Stimulated activated CD8-positive, alpha-beta memory T cell treated with anti-CD3 and anti-CD28 coated beads, Interleukin-4, amount 100 ng/mL, for 48 hours (primary cell): ENCODE measurements at regions not wholly inside any gene's neighbourhood (a gene's known extent, or its start where the extent isn't known, plus 50 kb on each side); places are given as distances from the start of the nearest gene placed in this dataset.
A peak's percentile ranks its signal among the peaks of the same experiment; 100 is the strongest.
"Not testable (repeated sequence)": the region's sequence is repeated elsewhere in the genome, so short reads cannot be mapped to it uniquely, and the experiment has no call there.

Experiments used
- DNase-seq: peaks from one replicate; pipeline ENCODE4 v3.0.0-alpha.2; 2020

DNA sequence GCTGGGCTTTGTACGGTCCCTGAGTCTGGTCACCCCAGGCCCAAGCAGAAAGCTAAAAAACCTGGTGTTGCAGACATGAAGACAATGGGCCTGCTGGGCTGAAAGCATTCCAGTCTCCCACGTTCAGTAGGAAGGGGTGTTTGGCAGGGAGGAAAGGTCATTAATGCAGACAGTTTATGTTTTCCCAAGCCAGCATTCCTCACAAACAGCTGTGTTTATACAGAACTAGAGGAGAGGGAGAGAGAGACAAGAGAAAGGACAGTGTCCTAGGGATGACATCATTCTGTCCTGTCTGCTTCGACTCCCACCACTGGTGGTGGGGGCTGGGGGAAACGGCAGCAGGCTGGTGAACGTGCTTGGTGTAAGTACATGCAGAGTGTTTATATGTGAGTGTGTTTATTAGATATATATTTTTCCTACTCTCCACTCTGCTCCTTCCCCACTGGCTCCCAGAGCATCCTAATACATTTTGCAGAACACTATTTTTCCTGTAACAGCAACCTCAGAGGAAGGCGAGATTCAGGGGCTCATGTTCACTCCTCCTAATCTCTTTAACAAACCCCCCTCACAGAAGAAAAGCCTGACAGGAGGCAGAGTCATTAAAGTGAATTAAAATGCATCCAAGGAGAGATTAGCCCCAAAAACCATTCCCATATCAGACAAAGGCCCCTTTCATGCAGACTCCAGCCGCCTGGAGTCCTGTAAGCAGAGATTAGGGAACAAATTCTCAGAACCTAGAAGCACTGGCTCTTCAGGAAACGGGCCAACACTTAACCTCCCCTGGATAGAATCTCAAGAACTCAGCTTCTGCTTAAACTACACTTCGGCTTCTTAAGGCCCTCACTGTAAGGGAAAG, 380.4 kb downstream of the TNS1 start:
- DNase-seq = no peak

DNA sequence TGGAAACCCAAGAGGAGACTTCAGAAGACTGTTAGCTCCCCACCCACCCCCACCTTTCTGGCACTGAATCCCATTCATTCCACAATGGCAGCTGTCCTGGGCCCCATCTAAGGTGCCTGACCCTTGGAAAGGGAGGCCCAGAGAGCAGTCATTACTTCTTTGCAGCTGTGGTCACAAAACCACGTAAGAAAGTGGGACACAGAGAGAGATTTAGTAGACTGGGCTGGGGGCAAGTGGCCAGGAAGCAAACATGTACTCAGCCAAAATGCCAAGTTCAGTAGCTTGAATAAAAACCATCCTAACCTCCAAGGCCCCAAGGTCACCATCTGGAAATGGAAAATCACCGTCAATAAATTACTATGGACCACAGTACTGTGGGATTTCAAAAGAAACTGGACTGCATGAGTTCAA, 381.4 kb downstream of the TNS1 start:
- DNase-seq = no peak

DNA sequence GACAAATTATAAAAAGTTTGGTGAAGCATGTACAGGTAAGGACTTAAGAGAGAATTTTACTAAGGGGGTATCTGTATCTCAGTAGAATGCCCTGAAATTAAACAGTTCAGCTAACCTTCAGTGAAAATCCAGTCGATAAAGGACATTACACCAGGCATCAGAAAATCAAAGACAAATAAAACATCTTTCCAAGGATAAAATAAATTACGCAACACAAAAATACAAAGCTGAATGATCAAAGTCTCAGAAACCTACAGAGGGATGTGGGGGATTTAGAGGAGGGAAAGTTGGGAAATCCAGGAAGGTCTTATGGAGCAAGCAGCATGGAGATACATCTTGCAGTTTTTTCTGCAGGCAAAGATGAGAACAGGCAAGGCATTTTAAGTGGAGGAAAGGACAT, 384.1 kb downstream of the TNS1 start:
- DNase-seq = no peak

DNA sequence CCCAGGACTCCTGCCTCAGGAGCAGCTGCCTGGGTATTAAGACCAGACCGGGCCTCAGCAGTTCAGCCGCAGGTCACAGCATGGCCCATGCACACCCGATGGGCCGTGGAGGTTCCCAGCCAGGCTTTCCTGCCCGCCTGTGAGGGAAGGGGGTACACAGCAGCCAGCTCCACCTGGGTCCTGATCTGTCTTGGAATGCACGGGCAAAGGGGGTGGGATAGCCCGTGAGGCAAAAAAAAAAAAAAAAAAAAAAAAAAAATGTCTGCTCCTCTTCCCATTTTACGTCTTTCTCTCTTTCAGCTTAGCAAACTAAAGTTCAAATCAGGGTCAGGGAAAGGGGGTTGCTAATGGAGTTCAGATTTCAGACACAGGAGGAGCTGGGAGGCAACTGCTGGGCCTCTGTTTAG, 385.2 kb downstream of the TNS1 start:
- DNase-seq = no peak

DNA sequence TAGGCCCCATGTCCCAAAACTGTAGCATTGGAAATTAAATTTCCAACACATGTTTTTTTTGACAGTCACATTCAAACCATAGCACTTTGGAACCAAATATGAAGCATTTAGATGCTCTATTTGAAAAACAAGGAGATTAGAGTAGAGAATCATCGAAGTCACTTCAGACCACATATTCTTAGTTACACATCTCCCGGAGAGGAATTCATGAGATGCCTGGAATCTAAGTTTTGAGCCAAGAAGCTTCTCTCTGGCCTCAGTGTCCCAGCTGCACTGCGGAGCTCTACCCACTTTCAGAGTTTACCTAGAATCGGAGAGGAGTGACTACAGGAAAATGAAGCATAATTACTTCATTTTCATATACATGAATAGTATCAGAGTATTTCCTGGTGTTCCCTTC, 385.9 kb downstream of the TNS1 start:
- DNase-seq = no peak

DNA sequence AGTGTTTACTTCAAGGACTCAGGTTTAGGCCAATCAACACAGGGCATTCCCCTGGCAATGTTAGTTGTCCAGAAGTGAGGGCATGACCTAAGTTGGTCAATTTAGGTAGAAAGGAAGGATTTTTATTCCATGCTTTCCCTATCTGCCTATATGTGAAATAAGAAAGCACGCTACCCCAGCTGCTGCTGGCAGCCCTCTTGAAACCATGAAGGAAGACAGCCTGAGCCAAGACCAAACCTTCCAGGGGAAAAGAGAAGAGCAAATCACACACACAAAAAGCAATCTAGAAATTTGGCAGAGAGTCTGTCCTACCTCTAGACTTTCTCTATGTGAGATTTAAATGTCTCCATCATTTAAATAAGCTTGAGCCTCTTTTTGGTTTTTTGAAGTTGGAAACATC, 387.6 kb downstream of the TNS1 start:
- DNase-seq = no peak

DNA sequence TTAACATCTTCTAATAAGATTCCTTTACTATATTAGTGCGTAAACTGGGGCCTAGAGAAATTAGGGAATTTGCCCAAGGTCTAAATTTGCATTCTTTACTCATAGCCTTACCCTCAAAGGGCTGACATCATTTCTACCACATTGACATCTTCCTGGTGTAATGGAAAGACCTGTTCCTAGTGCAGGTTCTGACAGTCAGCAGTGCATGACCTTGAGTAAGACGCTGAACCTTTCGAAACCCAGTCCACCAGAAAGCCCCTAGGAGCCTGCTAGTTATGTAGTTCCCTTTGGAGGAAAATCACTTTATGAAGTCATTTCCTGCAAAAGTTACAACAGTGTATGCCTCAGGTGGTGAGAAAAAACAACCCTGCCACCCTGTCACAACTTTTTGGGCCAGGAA, 388.3 kb downstream of the TNS1 start:
- no peak for DNase-seq

DNA sequence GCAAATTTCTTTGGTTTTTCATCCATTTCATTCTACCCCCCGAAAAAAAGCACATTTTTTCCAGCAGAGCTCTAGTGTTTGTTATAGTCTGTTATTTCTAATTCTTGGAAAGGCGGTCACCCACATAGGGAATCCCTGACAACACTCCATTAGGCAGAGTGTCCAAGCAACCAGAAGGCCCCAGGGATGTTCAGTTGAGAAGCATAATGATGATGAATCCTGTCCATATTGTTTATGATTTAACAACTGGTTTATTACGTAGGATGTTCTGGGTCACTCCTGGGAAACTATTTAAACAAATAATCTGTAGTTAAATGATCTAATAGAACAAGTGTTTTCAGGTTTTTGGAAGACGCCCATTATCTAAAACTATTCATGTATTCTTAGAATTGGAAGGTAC, 388.7 kb downstream of the TNS1 start:
- no peak for DNase-seq

DNA sequence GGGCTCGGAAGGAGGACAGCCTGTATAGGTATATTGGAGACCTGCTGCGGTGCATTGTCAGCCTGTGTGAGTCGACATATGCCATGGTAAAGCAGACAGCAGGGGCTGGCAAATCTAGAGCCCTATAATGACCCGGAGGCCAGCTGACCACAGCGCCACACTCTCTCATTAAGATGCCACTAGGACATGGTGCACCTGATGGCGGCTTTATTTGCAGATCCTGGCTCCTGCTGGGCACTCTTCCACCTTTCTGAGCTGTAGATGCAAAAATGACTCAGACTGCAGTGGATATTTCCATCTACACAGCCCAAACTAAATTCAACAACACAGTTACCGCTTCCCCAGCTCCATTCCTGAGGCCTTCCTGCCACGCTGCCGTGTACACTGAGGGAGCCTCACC, 389.9 kb downstream of the TNS1 start:
- no peak for DNase-seq

DNA sequence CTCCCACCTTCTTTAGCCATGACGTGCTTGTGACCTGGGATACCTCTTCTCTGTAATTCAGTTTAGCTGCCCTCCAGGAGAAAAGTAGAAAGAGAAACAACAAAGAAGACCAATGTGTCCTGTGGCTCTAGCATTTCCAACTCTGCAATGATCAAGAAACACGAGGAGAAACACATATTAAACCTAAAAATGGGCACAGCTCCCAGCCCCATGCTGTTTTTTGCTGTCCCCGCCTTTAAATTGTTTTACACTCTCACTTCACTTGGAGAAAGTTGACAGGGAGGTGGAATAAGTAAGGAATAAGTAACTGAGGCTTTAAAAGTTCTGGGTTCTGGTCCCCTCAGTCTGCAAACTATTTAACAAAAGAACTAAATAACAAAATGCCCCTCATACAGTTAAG, 390.6 kb downstream of the TNS1 start:
- no peak for DNase-seq

DNA sequence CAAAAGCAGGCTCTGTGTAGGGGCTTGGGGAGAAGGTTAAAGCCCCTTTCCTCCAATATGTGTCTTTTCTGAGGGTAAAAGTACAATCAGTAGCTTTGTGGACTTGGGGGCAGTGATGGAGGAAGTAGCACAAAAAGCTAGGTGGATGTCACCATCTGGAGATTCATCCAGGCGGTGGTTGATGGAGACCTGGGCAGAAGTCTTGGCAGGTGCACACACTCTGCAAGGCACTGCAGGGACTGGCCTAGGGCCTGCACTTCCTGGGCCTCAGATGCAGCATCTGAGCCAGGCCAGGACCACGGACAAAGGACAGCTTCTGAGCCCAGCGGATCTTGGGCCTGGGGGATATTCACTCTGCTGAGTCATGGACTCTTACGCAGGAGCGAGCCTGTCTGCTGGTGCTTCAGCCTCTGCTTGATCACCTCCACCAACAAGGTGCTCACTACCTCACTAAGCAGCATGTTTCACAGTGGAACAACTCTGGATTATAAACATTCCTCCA, 391.1 kb downstream of the TNS1 start:
- no peak for DNase-seq

DNA sequence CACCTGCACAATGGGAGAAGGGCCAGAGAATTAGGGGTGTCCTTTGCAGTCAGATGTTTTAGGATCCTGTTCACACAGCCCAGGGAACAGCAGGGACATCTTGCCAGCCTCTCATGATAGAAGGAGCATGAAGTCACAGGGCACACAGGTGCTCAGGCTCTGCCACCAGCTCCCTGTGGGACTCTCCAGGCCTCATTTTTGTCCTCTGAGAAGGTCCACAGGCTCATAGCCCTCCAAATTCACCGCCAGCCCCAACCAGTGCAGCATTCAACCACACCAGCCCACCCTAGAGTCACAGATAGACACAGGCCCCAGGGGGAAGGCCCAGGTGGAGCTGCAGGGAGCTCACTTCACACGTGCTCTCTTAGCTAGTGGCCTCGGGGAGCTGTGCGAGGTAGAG, 391.7 kb downstream of the TNS1 start:
- no peak for DNase-seq

DNA sequence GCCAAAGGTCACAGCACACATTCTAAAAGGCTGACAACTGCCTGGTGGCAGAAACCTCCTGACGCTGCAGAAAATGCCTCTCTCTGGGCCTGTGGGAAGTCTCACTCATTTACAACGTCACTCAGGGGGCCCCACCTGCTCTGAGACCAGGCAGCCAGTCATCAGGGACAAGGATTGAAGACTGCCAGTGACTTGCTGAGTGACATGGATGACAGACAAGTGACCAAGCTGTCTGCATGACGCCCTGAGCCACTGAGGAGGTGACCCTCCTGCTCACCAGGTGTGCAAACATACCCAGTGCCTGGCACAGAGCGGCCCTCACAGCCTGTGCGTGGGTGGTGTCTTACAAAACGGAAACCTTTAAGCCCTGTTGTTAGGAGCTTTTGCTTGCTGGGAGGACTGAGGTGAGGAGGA, 392.4 kb downstream of the TNS1 start:
- peak; percentile 64 for DNase-seq

DNA sequence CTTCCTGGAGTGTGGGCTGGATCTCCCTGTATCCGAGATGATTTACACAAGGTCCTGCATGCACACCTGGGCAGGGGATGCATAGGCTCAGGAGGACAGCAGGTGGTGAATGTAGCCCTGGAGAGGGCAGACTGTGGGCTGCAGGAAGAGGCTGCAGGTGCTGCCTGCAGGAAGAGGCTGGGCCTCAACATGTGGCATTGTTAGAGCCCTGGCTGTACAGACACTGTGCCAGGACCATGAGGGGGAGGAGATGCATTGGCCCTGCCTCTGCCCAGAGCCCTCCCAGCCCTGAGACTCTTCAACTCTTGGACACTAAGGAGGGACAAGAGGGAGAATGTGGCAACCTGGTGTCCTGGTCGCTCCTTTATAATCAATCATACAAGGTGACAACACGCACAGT, 392.8 kb downstream of the TNS1 start:
- DNase-seq = no peak

DNA sequence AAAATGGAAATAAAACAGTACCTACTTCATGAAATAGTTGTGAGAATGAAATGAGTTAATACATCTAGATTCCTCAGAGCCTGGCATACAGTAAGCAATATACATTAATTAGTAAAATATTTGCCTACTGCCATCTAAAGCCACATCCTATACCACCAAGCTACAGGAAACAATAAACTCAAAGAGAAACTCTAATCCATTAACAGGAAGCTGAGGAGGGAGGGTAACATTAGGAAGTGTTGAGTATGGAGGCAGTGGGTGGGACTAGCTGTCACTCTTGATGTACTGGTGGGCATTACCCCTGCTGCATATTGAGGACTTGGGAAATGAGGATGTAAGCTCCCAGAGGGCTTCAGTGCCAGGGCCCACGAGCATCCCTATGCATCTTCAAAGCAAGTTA, 396.5 kb downstream of the TNS1 start:
- no peak for DNase-seq

DNA sequence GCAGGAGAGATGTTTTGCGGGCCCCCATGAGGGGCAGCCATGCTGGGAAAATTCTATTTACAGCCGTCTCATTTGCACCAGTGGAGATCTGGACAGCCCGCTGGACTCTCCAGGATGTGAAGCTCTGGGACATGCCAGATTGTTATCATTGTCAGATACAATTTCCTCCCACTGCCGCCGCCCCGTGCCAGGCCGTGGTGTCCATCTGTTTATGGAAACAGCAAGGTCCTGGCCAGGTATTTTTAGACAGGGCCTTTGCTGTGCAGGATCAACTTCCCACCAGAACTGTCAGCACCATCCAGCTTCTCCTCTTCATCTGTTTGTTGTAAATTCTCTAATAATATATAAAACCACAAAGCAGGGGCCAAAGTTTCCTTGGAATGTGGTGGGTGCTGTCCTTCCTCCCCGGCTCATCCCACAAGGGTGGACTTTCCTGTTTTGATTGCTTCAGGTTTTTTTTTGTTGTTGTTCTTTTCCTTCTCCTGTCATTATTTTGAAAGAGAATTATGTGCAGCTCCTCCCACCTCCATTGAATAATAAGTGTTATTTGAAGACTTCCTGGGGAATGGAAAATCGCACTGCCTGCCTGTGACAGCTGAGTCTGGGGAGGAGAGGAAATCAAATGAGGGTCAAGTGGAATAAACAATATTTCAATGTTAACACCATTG, 398.1 kb downstream of the TNS1 start:
- DNase-seq = no peak

DNA sequence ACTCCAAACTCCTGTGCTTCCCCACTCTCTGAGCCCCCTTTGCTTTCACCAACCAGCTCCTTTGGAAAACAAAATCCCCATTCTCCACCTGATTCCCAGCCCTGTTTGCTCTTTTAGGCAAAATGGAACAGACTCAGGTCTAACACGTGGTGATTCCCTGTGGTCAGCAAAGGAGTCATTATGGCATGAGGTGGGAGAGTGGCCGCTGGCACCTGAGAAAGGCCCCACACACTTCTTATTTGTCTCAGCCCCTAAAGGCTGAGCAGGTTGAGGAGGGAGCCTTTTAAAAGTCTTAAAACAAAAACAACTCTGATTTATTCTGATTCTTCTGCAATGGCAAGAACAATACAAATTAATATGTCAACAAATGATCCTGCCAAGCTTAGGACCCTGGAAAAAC, 401.2 kb downstream of the TNS1 start:
- no peak for DNase-seq

DNA sequence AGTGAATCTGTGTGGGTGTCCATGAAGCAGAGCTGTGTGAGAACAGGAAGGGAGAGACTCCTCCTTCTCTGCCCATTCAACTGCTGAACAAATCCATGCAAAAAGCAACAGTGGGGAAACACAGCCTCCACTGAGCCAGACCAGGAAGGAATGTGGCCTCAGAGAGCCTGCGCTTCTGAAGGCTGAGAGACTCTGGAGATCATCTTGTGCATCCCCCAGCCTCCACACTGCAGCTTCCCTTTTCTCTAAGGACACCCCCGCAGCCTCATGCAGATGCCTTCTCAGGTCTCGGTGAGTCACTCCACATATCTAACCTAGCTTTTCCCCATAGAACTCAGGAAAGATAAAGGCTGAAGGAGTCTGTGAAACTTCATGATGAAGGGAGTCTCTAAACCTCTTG, 402.9 kb downstream of the TNS1 start:
- DNase-seq = no peak

DNA sequence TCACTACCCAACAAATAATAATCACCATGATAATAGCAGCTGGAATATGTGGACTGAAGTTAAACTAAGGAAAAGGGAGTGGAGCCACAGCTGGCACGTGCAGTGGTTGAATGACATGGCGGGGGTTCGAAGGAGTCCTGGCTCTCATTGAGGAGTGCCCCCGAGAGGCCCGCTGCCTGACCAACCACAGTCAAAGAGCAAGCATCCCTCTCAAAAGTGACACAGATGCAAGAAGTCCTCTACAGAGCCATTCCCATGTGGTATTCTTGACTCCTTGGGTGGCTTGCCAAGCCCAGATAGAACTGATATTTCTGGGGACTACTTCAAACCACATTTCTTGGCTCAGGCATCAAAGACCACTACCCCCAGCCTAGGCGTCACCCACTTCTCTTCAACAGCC, 405.1 kb downstream of the TNS1 start:
- no peak for DNase-seq

DNA sequence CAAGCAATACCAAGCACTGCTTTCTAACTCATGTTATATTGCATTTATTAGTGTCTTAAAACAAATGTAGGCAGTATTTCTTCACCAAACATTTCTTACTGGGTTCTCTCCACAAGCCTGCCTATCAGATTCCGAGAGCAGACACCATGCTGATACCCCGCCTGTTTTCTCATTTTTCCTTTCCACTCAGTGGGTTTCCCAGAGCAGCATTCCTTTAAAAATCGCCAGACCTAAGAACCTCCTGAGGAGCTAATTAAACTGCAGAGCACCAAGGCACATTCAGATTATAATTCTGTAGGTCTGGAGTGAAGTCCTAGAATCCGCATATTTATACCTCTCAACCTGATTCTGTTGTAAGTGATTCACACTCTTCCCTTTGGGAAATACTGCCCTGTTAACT, 405.6 kb downstream of the TNS1 start:
- DNase-seq = no peak

DNA sequence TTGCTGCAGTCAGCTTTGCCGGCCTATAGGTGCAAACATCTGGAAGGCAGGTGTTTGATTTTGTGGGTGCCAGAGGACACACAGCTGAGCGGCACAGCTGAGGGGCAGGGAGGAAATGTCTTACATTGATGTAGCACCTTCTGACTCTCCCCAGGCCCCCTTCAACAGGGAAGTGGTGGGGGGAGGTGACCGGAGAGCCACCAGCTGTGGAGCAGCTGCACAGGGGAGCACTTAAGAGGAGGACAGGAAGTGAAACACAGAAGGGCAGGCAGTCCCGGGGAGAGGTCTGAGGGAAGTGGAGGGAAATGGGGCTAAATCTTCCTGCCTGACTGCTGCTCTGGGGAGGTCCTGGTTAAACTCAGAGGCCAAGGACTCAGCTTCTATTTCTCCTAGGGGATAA, 409.1 kb downstream of the TNS1 start:
- DNase-seq = no peak

DNA sequence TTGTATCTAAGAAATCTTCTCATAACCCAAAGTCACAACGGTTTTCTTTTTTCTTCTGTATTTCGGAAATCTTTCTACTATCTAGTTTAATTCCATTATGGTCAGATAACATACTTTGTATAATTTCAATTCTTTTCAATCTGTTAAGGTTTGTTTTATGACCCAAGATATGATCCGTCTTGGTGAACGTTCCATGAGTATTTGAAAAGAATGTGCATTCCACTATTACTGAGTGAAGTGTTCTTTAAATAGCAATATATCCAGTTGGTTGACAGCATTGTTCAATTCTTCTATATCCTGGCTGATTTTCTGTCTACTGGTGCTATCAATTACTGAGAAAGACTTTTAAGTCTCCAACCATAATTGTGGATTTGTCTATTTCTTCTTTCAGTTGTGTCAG, 414.5 kb downstream of the TNS1 start:
- no peak for DNase-seq

DNA sequence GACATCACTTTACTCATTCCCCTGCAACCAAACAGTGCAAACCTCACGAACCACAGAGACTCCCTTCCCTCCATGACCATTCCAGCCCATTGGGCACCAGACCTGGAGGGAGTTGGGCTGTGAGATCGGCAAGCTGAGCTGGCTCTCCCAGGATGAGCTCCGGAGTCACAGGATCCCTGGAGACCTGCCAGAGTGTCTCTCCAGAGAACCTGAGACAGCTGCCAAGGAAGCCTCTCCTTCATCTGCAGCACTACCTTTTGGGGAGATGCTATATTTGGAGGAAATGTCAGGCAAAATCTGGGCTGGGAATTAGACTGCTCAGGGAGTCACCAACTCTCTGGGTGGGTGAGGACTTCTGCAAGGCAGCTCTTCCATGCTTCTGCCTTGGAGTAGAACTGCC, 417.4 kb downstream of the TNS1 start:
- DNase-seq = no peak

DNA sequence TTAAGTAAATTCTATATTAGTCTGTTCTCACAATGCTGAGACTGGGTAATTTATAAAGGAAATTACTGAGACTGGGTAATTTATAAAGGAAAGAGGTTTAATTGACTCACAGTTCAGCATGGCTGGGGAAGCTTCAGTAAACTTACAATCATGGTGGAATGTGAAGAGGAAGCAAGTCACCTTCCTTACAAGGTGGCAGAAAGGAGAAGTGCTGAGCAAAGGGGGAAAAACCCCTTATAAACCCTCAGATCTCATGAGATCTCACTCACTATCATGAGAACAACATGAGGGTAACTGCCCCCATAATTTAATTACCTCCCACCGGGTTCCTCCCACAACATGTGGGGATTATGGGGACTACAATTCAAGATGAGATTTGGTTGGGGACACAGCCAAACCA, 422.4 kb downstream of the TNS1 start:
- not testable (repeated sequence) for DNase-seq

DNA sequence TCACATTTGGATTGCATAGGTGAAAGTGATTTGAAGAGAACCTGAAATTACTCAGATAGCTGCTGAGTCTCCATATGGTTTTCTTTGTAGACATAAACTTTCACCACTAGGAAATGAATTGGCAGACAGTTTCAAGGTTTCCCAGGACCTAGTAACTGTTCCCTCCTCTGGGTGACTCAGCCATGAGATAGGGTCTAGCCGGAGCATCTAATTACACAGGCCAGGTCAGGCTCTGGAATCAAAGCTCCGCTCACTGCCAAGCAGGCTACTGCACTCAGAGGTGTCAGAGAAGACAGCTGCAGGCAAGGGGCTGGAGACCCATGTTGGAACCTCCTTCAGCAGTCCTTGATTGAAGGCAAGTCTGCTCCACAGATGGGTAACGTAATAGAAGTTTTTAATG, 429.2 kb downstream of the TNS1 start:
- no peak for DNase-seq
